Mucosa of descending colon (tissue), 3 donors: ENCODE measurements at regions not wholly inside any gene's neighbourhood (a gene's known extent, or its start where the extent isn't known, plus 50 kb on each side); places are given as distances from the start of the nearest gene placed in this dataset.

ENCODE experiments used
- ATAC-seq: fragments of 200-7000 bp; cut with Tn5 transposase; one replicate; pipeline ENCODE4 v1.9.1; 2020; ENCODE audit warnings: mild to moderate bottlenecking, moderate library complexity
- DNase-seq, 3 donors: peaks; one replicate each; pipeline ENCODE4 v3.0.0-alpha.2; 2020
- H3K36me3 ChIP-seq: fragments of 200-600 bp; one replicate; pipeline ENCODE4 v1.8.0; 2021; ENCODE audit warnings: low read depth, mild to moderate bottlenecking
- H3K4me1 ChIP-seq: fragments of 200-600 bp; one replicate; pipeline ENCODE4 v1.8.0; 2021; ENCODE audit warnings: low read depth, mild to moderate bottlenecking
- H3K4me3 ChIP-seq: fragments of 200-600 bp; one replicate; pipeline ENCODE4 v1.8.0; 2021; ENCODE audit warnings: mild to moderate bottlenecking
- H3K9me3 ChIP-seq: fragments of 200-600 bp; one replicate; pipeline ENCODE4 v1.8.0; 2021; ENCODE audit warnings: mild to moderate bottlenecking
- intact Hi-C, 2 donors: fragments of 100-400 bp; cut with DNase I in 1 of 2; cut with micrococcal nuclease in 1 of 2; formaldehyde crosslinking; loops; one replicate each; pipeline versions ENCODE4 v1.11.0 to v1.11.1; 2022; cut with DNase I, micrococcal nuclease
- TF ChIP-seq, protein P1 (sequence below): fragments of 200-600 bp; IDR thresholded peaks from one replicate; pipeline ENCODE4 v1.8.0; 2022; ENCODE audit warnings: antibody characterized with exemption, mild to moderate bottlenecking
- donor health status: DM: no; HTN: no; CAD: no; lungs with moderate emphysema.
- donor health status: DM: no; HTN: no; CAD: no.
- donor health status: DM: no; HTN: yes; CAD: no.

DNA sequence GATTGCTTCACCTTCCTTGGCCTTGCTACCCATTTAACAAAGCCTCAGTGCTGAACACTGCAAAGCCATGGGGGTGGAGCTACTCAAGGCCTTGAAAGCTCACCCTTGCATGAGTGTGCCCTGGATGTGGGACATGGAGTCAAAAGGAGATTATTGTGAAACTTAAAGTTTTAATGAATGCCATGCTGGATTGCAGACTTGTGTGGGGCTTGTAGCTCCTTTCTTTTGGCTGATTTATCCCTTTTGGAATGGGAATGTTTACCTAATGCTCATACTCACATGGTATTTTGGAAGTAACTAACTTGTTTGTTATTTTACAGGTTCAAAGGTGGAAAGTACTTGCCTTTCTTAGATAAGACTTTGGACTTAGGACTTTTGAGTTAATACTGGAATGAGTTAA lies 538.5 kb upstream of the NECTIN3 start:
- H3K4me3 ChIP-seq, result no peak overlapping the region
- ATAC-seq, result no peak
- TF ChIP-seq, protein P1, sequence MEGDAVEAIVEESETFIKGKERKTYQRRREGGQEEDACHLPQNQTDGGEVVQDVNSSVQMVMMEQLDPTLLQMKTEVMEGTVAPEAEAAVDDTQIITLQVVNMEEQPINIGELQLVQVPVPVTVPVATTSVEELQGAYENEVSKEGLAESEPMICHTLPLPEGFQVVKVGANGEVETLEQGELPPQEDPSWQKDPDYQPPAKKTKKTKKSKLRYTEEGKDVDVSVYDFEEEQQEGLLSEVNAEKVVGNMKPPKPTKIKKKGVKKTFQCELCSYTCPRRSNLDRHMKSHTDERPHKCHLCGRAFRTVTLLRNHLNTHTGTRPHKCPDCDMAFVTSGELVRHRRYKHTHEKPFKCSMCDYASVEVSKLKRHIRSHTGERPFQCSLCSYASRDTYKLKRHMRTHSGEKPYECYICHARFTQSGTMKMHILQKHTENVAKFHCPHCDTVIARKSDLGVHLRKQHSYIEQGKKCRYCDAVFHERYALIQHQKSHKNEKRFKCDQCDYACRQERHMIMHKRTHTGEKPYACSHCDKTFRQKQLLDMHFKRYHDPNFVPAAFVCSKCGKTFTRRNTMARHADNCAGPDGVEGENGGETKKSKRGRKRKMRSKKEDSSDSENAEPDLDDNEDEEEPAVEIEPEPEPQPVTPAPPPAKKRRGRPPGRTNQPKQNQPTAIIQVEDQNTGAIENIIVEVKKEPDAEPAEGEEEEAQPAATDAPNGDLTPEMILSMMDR, result no peak
- intact Hi-C loops, result no loop called here
- DNase-seq, result no peak
- H3K9me3 ChIP-seq, result no peaks in the 10 kb centered on the region
- H3K36me3 ChIP-seq, result no peaks in the 10 kb centered on the region
- no peaks in the 10 kb centered on the region for H3K4me1 ChIP-seq

DNA sequence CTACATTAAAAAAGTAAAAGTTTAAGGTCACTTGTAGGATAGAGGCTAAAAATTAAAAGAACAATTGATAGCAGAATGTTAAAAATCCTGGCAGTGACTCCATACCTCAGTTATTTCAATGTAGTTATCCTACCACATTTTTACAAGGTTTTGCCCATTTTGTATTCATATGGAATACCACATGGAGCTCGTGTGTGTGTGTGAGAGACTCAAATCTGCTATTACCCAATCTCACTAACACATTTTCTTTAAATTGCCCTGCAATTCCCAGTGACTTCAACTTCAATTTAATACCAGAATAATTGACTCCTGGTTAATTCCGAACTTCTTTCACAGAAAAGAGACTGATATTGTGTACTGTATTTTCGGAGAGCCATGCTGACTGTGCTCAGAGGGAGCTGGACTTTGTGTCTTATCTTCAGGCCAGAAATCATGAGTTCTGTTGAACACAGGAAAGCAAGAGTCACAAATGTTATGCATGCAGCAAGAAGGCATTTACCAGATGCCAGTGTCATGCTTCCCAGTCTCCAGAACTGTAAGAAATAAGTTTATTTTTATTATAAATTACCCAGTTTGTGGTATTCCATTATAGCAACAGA lies 529.0 kb upstream of the NECTIN3 start:
- TF ChIP-seq, protein P1, result no peak
- Histone ChIP-seq H3K4me1 (no peaks in the 10 kb centered on the region), H3K4me3 (no peak overlapping the region), H3K36me3 (no peaks in the 10 kb centered on the region), H3K9me3 (no peaks in the 10 kb centered on the region)
- DNase-seq, result no peak
- ATAC-seq, result no peak
- intact Hi-C loops, result no loop called here

DNA sequence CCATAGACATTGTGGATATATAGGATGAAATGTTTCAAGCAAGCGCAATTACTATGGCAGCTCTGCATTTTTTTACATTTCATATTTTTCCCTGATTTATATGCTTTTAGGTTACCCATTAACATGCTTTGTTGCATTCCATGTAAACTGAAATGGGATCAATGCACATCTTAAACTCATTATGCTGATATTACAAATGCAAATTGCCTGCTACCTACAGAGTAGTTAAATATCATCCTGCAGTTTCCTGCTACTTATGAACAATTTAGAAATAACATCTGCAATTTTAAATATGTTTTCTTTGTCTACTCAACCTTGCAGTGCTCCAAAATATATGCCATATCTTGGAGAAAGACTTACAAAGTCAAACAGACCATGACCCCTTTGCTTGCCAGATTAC lies 526.9 kb upstream of the NECTIN3 start:
- ATAC-seq (no peak), DNase-seq (no peak)
- intact Hi-C loops, result no loop called here
- H3K36me3 ChIP-seq, result no peaks in the 10 kb centered on the region
- TF ChIP-seq, protein P1, result no peak
- H3K4me3 ChIP-seq, result no peak overlapping the region
- no peaks in the 10 kb centered on the region for H3K9me3 ChIP-seq
- H3K4me1 ChIP-seq, result no peaks in the 10 kb centered on the region

DNA sequence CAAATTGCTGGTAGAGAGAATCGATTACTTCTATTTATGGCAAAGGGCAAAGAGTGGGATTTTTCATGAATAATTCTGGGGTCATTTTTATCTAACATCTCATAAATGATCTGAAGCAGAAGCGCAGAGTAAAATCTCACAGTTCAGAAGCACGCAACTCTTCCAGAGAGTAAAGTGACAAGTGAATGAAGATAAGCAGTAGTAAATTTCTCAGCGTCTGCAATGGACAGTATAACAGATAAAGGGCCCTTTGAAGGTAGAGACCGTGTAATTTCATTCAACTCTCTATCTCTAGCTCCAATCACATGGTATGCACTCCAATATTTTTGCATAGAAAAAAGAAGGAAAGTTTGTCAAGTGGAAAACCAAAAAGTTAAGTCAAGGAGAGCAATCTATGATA lies 521.1 kb upstream of the NECTIN3 start:
- Histone ChIP-seq H3K9me3 (no peaks in the 10 kb centered on the region), H3K36me3 (no peaks in the 10 kb centered on the region), H3K4me1 (no peaks in the 10 kb centered on the region), H3K4me3 (no peak overlapping the region)
- ATAC-seq (no peak), DNase-seq (no peak)
- intact Hi-C loops, result no loop called here
- TF ChIP-seq, protein P1, result no peak

DNA sequence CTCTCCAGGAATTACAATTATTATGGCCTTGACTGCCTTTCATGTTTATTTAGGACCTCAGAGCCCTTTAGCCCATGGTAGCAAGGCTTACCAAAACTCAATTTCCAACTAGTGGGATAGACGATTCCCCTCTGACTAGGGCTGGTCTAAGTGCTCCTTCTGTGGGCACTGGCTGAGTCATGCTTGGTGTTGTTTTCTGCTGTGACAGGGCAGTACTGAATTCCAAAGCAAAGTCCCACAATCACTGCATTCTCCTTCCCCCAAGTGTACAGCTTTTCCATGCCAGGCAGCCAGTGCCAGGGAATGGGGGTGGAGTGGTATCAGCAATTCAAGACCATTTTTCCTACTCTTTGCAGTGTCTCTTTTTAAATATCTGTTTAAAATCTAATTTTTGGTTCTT lies 509.0 kb upstream of the NECTIN3 start:
- no peak overlapping the region for H3K4me3 ChIP-seq
- intact Hi-C loops, result no loop called here

More for the DNA sequence above, 509.0 kb upstream of the NECTIN3 start:
- DNase-seq (no peak), ATAC-seq (no peak)
- no peaks in the 10 kb centered on the region for H3K36me3 ChIP-seq
- TF ChIP-seq, protein P1, result no peak
- no peaks in the 10 kb centered on the region for H3K4me1 ChIP-seq
- H3K9me3 ChIP-seq, result peaks cover 1% of the 10 kb centered on the region
